Mesenchymal stem cell (in vitro differentiated cells and primary cell): ENCODE measurements at regions not wholly inside any gene's neighbourhood (a gene's known extent, or its start where the extent isn't known, plus 50 kb on each side); places are given as distances from the start of the nearest gene placed in this dataset.

ENCODE experiments used
- DNase-seq: peaks from one replicate; pipeline ENCODE4 v3.0.0-alpha.2; 2013
- H2AFZ ChIP-seq: one replicate; pipeline ENCODE4 v1.6.1; 2013; ENCODE audit warnings: low read depth, mild to moderate bottlenecking, control low read depth, inconsistent platforms, low read length, moderate library complexity
- H2AK5ac ChIP-seq: 2 replicates; pipeline ENCODE4 v1.6.1; 2013; ENCODE audit warnings: low read length, moderate library complexity, mild to moderate bottlenecking, inconsistent platforms; ENCODE audit not compliant: severe bottlenecking
- H2BK120ac ChIP-seq: one replicate; pipeline ENCODE4 v1.6.1; 2013; ENCODE audit warnings: low read depth, mild to moderate bottlenecking, inconsistent platforms, low read length, moderate library complexity
- H2BK12ac ChIP-seq, 2 experiments: one replicate each; pipeline ENCODE4 v1.6.1; 2013; ENCODE audit warnings: inconsistent platforms in 2 of 2, low read length in 2 of 2, mild to moderate bottlenecking in 2 of 2, moderate library complexity in 2 of 2, control low read depth in 1 of 2
- H2BK15ac ChIP-seq: one replicate; pipeline ENCODE4 v1.6.1; 2013; ENCODE audit warnings: mild to moderate bottlenecking, low read depth, inconsistent platforms; ENCODE audit not compliant: poor library complexity, severe bottlenecking
- H2BK5ac ChIP-seq: 2 replicates; pipeline ENCODE4 v1.6.1; 2013; ENCODE audit warnings: low read depth, mild to moderate bottlenecking, low read length, control low read depth, inconsistent platforms; ENCODE audit not compliant: poor library complexity, severe bottlenecking
- H3K14ac ChIP-seq, 2 experiments: one replicate each; pipeline ENCODE4 v1.6.1; 2013; ENCODE audit warnings: inconsistent platforms in 2 of 2, low read length in 2 of 2, control low read depth in 1 of 2, mild to moderate bottlenecking in 1 of 2, moderate library complexity in 1 of 2
- H3K18ac ChIP-seq, 2 experiments: one replicate each; pipeline ENCODE4 v1.6.1; 2013; ENCODE audit warnings: inconsistent platforms in 2 of 2, low read length in 2 of 2, control low read depth in 1 of 2, low read depth in 1 of 2, mild to moderate bottlenecking in 1 of 2
- H3K23ac ChIP-seq, 2 experiments: one replicate each; pipeline ENCODE4 v1.6.1; 2013; ENCODE audit warnings: inconsistent platforms in 2 of 2, low read length in 2 of 2, mild to moderate bottlenecking in 2 of 2, moderate library complexity in 2 of 2, control low read depth in 1 of 2
- H3K27ac ChIP-seq: 2 replicates; pipeline ENCODE4 v1.5.1; 2013; ENCODE audit warnings: mild to moderate bottlenecking, moderate library complexity, low read length, control low read depth, inconsistent platforms; ENCODE audit not compliant: poor library complexity, severe bottlenecking
- H3K27me3 ChIP-seq, 2 experiments: 2 replicates each; pipeline versions ENCODE4 v1.6.1 to v1.7.0; 2013; ENCODE audit warnings: low read length in 2 of 2, mild to moderate bottlenecking in 2 of 2, moderate library complexity in 2 of 2, control low read depth in 1 of 2, inconsistent platforms in 1 of 2; ENCODE audit not compliant: control insufficient read depth in 1 of 2, insufficient read depth in 1 of 2
- H3K36me3 ChIP-seq, 2 experiments: 2 replicates each; pipeline versions ENCODE4 v1.6.1 to v1.7.0; 2013; ENCODE audit warnings: low read length in 2 of 2, control low read depth in 1 of 2, inconsistent platforms in 1 of 2, low read depth in 1 of 2, mild to moderate bottlenecking in 1 of 2; ENCODE audit not compliant: insufficient read depth in 2 of 2, control insufficient read depth in 1 of 2
- H3K4ac ChIP-seq, 2 experiments: one replicate each; pipeline ENCODE4 v1.6.1; 2013; ENCODE audit warnings: inconsistent platforms in 2 of 2, low read length in 2 of 2, mild to moderate bottlenecking in 2 of 2, moderate library complexity in 2 of 2, control low read depth in 1 of 2, low read depth in 1 of 2
- H3K4me1 ChIP-seq: 2 replicates; pipeline ENCODE4 v1.6.1; 2013; ENCODE audit warnings: low read depth, low read length, control low read depth; ENCODE audit not compliant: control insufficient read depth, insufficient read depth
- H3K4me2 ChIP-seq: 2 replicates; pipeline ENCODE4 v1.6.1; 2013; ENCODE audit warnings: low read length, mild to moderate bottlenecking, inconsistent platforms; ENCODE audit not compliant: poor library complexity, severe bottlenecking
- H3K4me3 ChIP-seq, 2 experiments: 2 replicates each; pipeline versions ENCODE4 v1.5.1 to v1.7.0; 2013; ENCODE audit warnings: low read length in 2 of 2, mild to moderate bottlenecking in 2 of 2, control low read depth in 1 of 2, low read depth in 1 of 2; ENCODE audit not compliant: insufficient read depth in 1 of 2
- H3K79me1 ChIP-seq: replicated peaks from 2 replicates; pipeline ENCODE4 v1.6.1; 2013; ENCODE audit warnings: mild to moderate bottlenecking, control low read depth, low read length, inconsistent platforms; ENCODE audit not compliant: poor library complexity, severe bottlenecking
- H3K9ac ChIP-seq: 2 replicates; pipeline ENCODE4 v1.7.0; 2013; ENCODE audit warnings: mild to moderate bottlenecking, low read length, moderate library complexity
- H3K9me3 ChIP-seq: 2 replicates; pipeline ENCODE4 v1.7.0; 2013; ENCODE audit warnings: mild to moderate bottlenecking, low read length; ENCODE audit not compliant: control insufficient read depth
- H4K8ac ChIP-seq: one replicate; pipeline ENCODE4 v1.6.1; 2013; ENCODE audit warnings: inconsistent platforms, mild to moderate bottlenecking, low read length, moderate library complexity
- H4K91ac ChIP-seq: one replicate; pipeline ENCODE4 v1.6.1; 2013; ENCODE audit warnings: mild to moderate bottlenecking, low read length, inconsistent platforms
- WGBS: methylation state at CpG from one replicate; pipeline ENCODE4 v1.1.7; 2013; ENCODE audit warnings: mixed read lengths; 5-methylcytosine and 5-hydroxymethylcytosine counted together

DNA sequence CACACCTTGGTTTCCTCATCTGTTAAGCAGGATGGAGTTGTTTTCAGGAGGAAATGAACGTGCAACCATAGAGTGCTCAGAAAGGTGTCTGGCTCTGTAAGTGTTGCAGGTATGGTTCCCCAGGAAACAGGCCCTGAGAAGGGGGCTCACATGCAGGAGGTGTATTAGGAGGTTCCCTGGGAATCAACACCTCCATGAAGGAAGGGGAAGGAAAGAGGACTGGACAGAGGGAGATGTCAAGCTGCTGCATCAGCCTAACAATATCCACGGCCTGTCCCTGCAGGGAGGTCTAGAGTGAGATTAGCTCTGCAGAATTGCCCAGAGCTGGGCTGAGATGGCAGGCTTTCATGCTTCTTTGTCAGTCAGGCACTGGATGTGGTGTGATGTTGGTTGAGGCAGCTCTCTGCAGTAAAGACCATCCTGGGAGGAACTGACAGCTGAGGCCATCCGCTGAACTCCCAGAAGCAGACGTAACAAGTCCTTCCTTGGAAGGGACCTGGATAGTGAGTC lies 373.3 kb downstream of the ZNF536 start:
- Histone ChIP-seq H3K4me1 (no peaks in the 10 kb centered on the region), H3K36me3 (no peaks in the 10 kb centered on the region), H2BK5ac (no peak overlapping the region), H3K9ac (no peak overlapping the region), H3K4me3 (no peak overlapping the region), H3K4ac (no peak overlapping the region), H3K23ac (no peak overlapping the region), H3K14ac (no peak overlapping the region), H2AFZ (no peak overlapping the region), H3K27ac (no peak overlapping the region), H4K8ac (no peak overlapping the region), H2BK12ac (no peak overlapping the region), H4K91ac (no peak overlapping the region), H3K79me1 (no peaks in the 10 kb centered on the region), H2BK120ac (no peak overlapping the region), H3K18ac (no peak overlapping the region), H3K4me2 (no peak overlapping the region), H2BK15ac (no peak overlapping the region), H3K27me3 (peaks cover 0 to 23% of the 10 kb centered on the region in 2 experiments), H2AK5ac (no peak overlapping the region), H3K9me3 (peaks cover 22% of the 10 kb centered on the region)
- 88% methylated on average over 4 of the region's 4 CpGs for WGBS
- DNase-seq, result no peak

DNA sequence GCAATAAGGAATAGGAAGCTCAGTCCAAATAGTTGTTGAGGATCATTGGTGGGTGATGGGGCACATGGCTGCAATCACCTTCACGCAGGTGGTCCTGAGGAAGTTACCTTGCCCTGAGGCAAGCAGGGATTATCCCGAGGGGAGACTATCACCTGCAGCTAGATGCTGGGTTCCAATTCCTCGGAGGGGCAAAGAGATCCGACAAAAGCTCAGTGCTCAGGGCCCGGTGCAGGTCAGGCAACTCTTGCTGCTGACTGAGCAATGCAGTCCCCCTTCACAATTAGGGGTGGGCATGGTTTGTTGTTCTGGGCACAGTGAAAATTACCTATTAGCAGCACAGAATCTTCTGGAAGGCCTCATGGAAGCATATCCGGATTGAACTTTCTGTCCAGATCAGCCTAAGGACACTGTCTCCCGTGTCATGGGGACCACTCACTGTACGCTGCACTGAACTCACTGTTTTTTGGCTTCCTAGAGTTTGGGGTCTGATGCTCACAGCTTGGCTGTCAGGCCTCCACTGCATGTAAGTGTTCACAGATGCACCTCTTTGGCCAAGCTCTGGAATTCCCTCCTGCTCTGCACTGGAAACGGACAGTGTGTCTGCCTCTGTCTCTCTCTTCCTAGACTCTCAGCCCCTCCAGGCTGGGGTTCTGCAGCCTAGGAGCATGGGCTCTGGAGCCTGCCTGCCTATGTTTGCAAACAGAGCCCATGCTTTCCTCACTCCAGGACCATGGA lies 372.7 kb downstream of the ZNF536 start:
- no peak overlapping the region for H3K27ac ChIP-seq
- no peak overlapping the region for H2BK120ac ChIP-seq
- H4K8ac ChIP-seq, result no peak overlapping the region
- 84% methylated on average over 9 of the region's 9 CpGs for WGBS
- H4K91ac ChIP-seq, result no peak overlapping the region
- no peak overlapping the region for H2BK5ac ChIP-seq
- peaks cover 0 to 23% of the 10 kb centered on the region in 2 experiments for H3K27me3 ChIP-seq
- H3K4me3 ChIP-seq, result no peak overlapping the region
- no peaks in the 10 kb centered on the region for H3K4me1 ChIP-seq
- H3K14ac ChIP-seq, result no peak overlapping the region
- H2BK15ac ChIP-seq, result no peak overlapping the region
- no peaks in the 10 kb centered on the region for H3K79me1 ChIP-seq
- DNase-seq, result no peak
- H3K18ac ChIP-seq, result no peak overlapping the region
- H3K9me3 ChIP-seq, result peaks cover 16% of the 10 kb centered on the region
- no peak overlapping the region for H2BK12ac ChIP-seq
- H3K4me2 ChIP-seq, result no peak overlapping the region
- H2AK5ac ChIP-seq, result no peak overlapping the region
- H3K9ac ChIP-seq, result no peak overlapping the region
- no peaks in the 10 kb centered on the region for H3K36me3 ChIP-seq
- no peak overlapping the region for H3K4ac ChIP-seq
- no peak overlapping the region for H2AFZ ChIP-seq
- H3K23ac ChIP-seq, result no peak overlapping the region

DNA sequence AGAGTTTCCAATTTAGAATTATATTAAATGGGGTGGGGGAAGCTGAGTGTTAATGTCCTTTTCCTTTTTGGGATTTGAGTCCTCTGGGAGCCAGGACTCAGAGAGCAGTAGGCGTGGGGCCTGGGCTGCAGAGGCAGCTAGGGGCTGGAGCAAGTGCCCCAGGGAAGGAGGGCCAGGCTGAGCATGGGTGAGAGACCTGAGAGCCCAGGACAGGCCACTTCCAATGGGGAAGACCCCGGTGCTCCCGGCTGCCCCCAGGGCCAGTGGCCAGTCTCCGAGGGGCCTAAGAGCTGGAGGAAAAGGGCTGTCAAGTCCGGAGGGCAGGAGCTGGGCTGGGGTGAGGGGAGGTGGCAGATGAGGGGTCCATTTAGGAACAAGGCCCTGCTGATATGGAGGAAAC lies 371.5 kb downstream of the ZNF536 start:
- Histone ChIP-seq H3K4me1 (no peaks in the 10 kb centered on the region), H2BK120ac (no peak overlapping the region), H3K4ac (no peak overlapping the region), H3K4me2 (no peak overlapping the region), H3K79me1 (no peaks in the 10 kb centered on the region), H4K8ac (no peak overlapping the region), H2AFZ (no peak overlapping the region), H3K27me3 (peaks cover 0 to 23% of the 10 kb centered on the region in 2 experiments), H3K36me3 (no peaks in the 10 kb centered on the region), H3K27ac (no peak overlapping the region), H2BK15ac (no peak overlapping the region), H3K18ac (no peak overlapping the region), H2BK5ac (no peak overlapping the region), H4K91ac (no peak overlapping the region), H2BK12ac (no peak overlapping the region), H3K9me3 (peaks cover 12% of the 10 kb centered on the region), H3K9ac (no peak overlapping the region), H3K4me3 (no peak overlapping the region), H3K23ac (no peak overlapping the region), H3K14ac (no peak overlapping the region), H2AK5ac (no peak overlapping the region)
- no peak for DNase-seq
- 74% methylated on average over 5 of the region's 5 CpGs for WGBS

- peak overlapping the region; percentile 50 for H3K9ac ChIP-seq
- H3K18ac ChIP-seq, result no peak overlapping the region
- H2BK5ac ChIP-seq, result no peak overlapping the region
- no peaks in the 10 kb centered on the region for H3K36me3 ChIP-seq
- no peak overlapping the region for H2BK120ac ChIP-seq
- H2AFZ ChIP-seq, result no peak overlapping the region
- DNase-seq, result no peak
- H3K27me3 ChIP-seq, result peaks cover 0 to 23% of the 10 kb centered on the region in 2 experiments
- no peak overlapping the region for H2AK5ac ChIP-seq
- no peak overlapping the region for H3K4ac ChIP-seq
- no peak overlapping the region for H3K27ac ChIP-seq
- WGBS, result 77% methylated on average over 10 of the region's 10 CpGs
- H3K14ac ChIP-seq, result no peak overlapping the region
- no peak overlapping the region for H2BK12ac ChIP-seq
- peaks cover 8% of the 10 kb centered on the region for H3K9me3 ChIP-seq
- no peak overlapping the region for H3K23ac ChIP-seq
- H3K4me2 ChIP-seq, result no peak overlapping the region
- H3K79me1 ChIP-seq, result no peaks in the 10 kb centered on the region
- no peaks in the 10 kb centered on the region for H3K4me1 ChIP-seq
- H4K91ac ChIP-seq, result no peak overlapping the region
- H2BK15ac ChIP-seq, result no peak overlapping the region
- H4K8ac ChIP-seq, result no peak overlapping the region
- peak overlapping the region in 1 of 2 experiments; percentile 67 for H3K4me3 ChIP-seq
Observed at GRCh38 chr19:30743011-30743410, 370.8 kb downstream of the ZNF536 start.
